Thyroid gland (tissue), 4 donors: ENCODE measurements at regions not wholly inside any gene's neighbourhood (a gene's known extent, or its start where the extent isn't known, plus 50 kb on each side); places are given as distances from the start of the nearest gene placed in this dataset.

Experiments
- POLR2A ChIP-seq, 2 donors: fragments of 450-650 bp; IDR thresholded peaks; one replicate each; pipeline ENCODE4 v1.6.1; 2017; ENCODE audit warnings: antibody characterized with exemption in 2 of 2, mild to moderate bottlenecking in 2 of 2, moderate library complexity in 1 of 2
- TF ChIP-seq, protein P1 (sequence below), 6 experiments: fragments of 200-600 bp in 3 of 6; fragments of 450-650 bp in 3 of 6; sonication (generic) in 3 of 6; IDR thresholded peaks; one replicate each; pipeline ENCODE4 v1.5.1; 2016 to 2019; ENCODE audit warnings: antibody characterized with exemption in 6 of 6, mild to moderate bottlenecking in 2 of 6, inconsistent platforms in 1 of 6, moderate library complexity in 1 of 6

DNA sequence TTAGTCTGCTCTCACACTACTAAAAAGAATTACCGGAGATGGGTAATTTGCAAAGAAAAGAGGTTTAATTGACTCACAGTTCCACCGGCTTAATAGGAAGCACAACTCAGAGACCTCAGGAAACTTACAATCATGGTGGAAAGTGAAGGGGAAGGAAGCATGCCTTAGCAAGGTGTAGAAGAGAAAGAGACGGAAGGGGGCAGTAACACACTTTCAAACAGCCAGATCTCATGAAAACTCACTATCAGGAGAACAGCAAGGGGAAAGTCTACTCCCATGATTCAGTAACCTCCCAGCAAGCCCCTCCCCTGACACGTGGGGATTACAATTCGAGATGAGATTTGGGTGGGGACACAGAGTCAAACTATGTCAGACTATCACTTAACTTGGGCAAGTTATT, 236.6 kb upstream of the ANO3 start:
- TF ChIP-seq, protein P1, sequence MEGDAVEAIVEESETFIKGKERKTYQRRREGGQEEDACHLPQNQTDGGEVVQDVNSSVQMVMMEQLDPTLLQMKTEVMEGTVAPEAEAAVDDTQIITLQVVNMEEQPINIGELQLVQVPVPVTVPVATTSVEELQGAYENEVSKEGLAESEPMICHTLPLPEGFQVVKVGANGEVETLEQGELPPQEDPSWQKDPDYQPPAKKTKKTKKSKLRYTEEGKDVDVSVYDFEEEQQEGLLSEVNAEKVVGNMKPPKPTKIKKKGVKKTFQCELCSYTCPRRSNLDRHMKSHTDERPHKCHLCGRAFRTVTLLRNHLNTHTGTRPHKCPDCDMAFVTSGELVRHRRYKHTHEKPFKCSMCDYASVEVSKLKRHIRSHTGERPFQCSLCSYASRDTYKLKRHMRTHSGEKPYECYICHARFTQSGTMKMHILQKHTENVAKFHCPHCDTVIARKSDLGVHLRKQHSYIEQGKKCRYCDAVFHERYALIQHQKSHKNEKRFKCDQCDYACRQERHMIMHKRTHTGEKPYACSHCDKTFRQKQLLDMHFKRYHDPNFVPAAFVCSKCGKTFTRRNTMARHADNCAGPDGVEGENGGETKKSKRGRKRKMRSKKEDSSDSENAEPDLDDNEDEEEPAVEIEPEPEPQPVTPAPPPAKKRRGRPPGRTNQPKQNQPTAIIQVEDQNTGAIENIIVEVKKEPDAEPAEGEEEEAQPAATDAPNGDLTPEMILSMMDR (IDR thresholded peaks at IDR 0.05): no peak
- TF ChIP-seq POLR2A (IDR thresholded peaks at IDR 0.05): no peak
